B cell (primary cell): ENCODE measurements at regions not wholly inside any gene's neighbourhood (a gene's known extent, or its start where the extent isn't known, plus 50 kb on each side); places are given as distances from the start of the nearest gene placed in this dataset.

Experiments
- EZH2 ChIP-seq: IDR thresholded peaks from 2 replicates; pipeline ENCODE4 v1.6.1; 2012; ENCODE audit warnings: borderline replicate concordance, low read depth, mild to moderate bottlenecking, moderate library complexity, low read length; ENCODE audit not compliant: insufficient read depth, poor library complexity, severe bottlenecking
- TF ChIP-seq, protein P1 (sequence below): fragments of 200-600 bp; IDR thresholded peaks from one replicate; pipeline ENCODE4 v1.8.0; 2022; ENCODE audit warnings: antibody characterized with exemption, mild to moderate bottlenecking

DNA sequence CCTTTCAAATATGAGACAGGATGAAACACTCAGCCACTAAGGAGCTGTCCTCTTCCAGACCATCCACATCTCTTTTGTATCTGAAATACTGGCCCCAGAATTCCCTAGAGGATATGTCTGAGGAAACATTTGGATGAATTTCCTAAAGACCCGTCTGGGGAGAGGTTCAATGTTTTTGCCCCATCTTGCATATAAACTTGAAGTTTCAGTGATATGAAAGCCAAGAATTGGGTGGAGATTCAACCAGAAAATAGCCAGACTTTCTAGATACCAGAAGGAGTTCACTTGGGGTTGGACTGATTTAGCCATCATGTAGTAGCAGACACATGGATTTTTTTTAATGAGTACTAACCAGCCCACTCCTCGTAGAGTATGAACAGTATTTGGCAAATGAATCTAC is 182.0 kb downstream of the PLPP3 start:
- TF ChIP-seq, protein P1, sequence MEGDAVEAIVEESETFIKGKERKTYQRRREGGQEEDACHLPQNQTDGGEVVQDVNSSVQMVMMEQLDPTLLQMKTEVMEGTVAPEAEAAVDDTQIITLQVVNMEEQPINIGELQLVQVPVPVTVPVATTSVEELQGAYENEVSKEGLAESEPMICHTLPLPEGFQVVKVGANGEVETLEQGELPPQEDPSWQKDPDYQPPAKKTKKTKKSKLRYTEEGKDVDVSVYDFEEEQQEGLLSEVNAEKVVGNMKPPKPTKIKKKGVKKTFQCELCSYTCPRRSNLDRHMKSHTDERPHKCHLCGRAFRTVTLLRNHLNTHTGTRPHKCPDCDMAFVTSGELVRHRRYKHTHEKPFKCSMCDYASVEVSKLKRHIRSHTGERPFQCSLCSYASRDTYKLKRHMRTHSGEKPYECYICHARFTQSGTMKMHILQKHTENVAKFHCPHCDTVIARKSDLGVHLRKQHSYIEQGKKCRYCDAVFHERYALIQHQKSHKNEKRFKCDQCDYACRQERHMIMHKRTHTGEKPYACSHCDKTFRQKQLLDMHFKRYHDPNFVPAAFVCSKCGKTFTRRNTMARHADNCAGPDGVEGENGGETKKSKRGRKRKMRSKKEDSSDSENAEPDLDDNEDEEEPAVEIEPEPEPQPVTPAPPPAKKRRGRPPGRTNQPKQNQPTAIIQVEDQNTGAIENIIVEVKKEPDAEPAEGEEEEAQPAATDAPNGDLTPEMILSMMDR: no peak
- TF ChIP-seq EZH2: no peak
